Mesenchymal stem cell (in vitro differentiated cells and primary cell): ENCODE measurements at regions not wholly inside any gene's neighbourhood (a gene's known extent, or its start where the extent isn't known, plus 50 kb on each side); places are given as distances from the start of the nearest gene placed in this dataset.

ENCODE experiments used
- DNase-seq: peaks from one replicate; pipeline ENCODE4 v3.0.0-alpha.2; 2013
- H2AFZ ChIP-seq: one replicate; pipeline ENCODE4 v1.6.1; 2013; ENCODE audit warnings: low read depth, mild to moderate bottlenecking, control low read depth, inconsistent platforms, low read length, moderate library complexity
- H2AK5ac ChIP-seq: 2 replicates; pipeline ENCODE4 v1.6.1; 2013; ENCODE audit warnings: low read length, moderate library complexity, mild to moderate bottlenecking, inconsistent platforms; ENCODE audit not compliant: severe bottlenecking
- H2BK120ac ChIP-seq: one replicate; pipeline ENCODE4 v1.6.1; 2013; ENCODE audit warnings: low read depth, mild to moderate bottlenecking, inconsistent platforms, low read length, moderate library complexity
- H2BK12ac ChIP-seq, 2 experiments: one replicate each; pipeline ENCODE4 v1.6.1; 2013; ENCODE audit warnings: inconsistent platforms in 2 of 2, low read length in 2 of 2, mild to moderate bottlenecking in 2 of 2, moderate library complexity in 2 of 2, control low read depth in 1 of 2
- H2BK15ac ChIP-seq: one replicate; pipeline ENCODE4 v1.6.1; 2013; ENCODE audit warnings: mild to moderate bottlenecking, low read depth, inconsistent platforms; ENCODE audit not compliant: poor library complexity, severe bottlenecking
- H2BK5ac ChIP-seq: 2 replicates; pipeline ENCODE4 v1.6.1; 2013; ENCODE audit warnings: low read depth, mild to moderate bottlenecking, low read length, control low read depth, inconsistent platforms; ENCODE audit not compliant: poor library complexity, severe bottlenecking
- H3K14ac ChIP-seq, 2 experiments: one replicate each; pipeline ENCODE4 v1.6.1; 2013; ENCODE audit warnings: inconsistent platforms in 2 of 2, low read length in 2 of 2, control low read depth in 1 of 2, mild to moderate bottlenecking in 1 of 2, moderate library complexity in 1 of 2
- H3K18ac ChIP-seq, 2 experiments: one replicate each; pipeline ENCODE4 v1.6.1; 2013; ENCODE audit warnings: inconsistent platforms in 2 of 2, low read length in 2 of 2, control low read depth in 1 of 2, low read depth in 1 of 2, mild to moderate bottlenecking in 1 of 2
- H3K23ac ChIP-seq, 2 experiments: one replicate each; pipeline ENCODE4 v1.6.1; 2013; ENCODE audit warnings: inconsistent platforms in 2 of 2, low read length in 2 of 2, mild to moderate bottlenecking in 2 of 2, moderate library complexity in 2 of 2, control low read depth in 1 of 2
- H3K27ac ChIP-seq: 2 replicates; pipeline ENCODE4 v1.5.1; 2013; ENCODE audit warnings: mild to moderate bottlenecking, moderate library complexity, low read length, control low read depth, inconsistent platforms; ENCODE audit not compliant: poor library complexity, severe bottlenecking
- H3K27me3 ChIP-seq, 2 experiments: 2 replicates each; pipeline versions ENCODE4 v1.6.1 to v1.7.0; 2013; ENCODE audit warnings: low read length in 2 of 2, mild to moderate bottlenecking in 2 of 2, moderate library complexity in 2 of 2, control low read depth in 1 of 2, inconsistent platforms in 1 of 2; ENCODE audit not compliant: control insufficient read depth in 1 of 2, insufficient read depth in 1 of 2
- H3K36me3 ChIP-seq, 2 experiments: 2 replicates each; pipeline versions ENCODE4 v1.6.1 to v1.7.0; 2013; ENCODE audit warnings: low read length in 2 of 2, control low read depth in 1 of 2, inconsistent platforms in 1 of 2, low read depth in 1 of 2, mild to moderate bottlenecking in 1 of 2; ENCODE audit not compliant: insufficient read depth in 2 of 2, control insufficient read depth in 1 of 2
- H3K4ac ChIP-seq, 2 experiments: one replicate each; pipeline ENCODE4 v1.6.1; 2013; ENCODE audit warnings: inconsistent platforms in 2 of 2, low read length in 2 of 2, mild to moderate bottlenecking in 2 of 2, moderate library complexity in 2 of 2, control low read depth in 1 of 2, low read depth in 1 of 2
- H3K4me1 ChIP-seq: 2 replicates; pipeline ENCODE4 v1.6.1; 2013; ENCODE audit warnings: low read depth, low read length, control low read depth; ENCODE audit not compliant: control insufficient read depth, insufficient read depth
- H3K4me2 ChIP-seq: 2 replicates; pipeline ENCODE4 v1.6.1; 2013; ENCODE audit warnings: low read length, mild to moderate bottlenecking, inconsistent platforms; ENCODE audit not compliant: poor library complexity, severe bottlenecking
- H3K4me3 ChIP-seq, 2 experiments: 2 replicates each; pipeline versions ENCODE4 v1.5.1 to v1.7.0; 2013; ENCODE audit warnings: low read length in 2 of 2, mild to moderate bottlenecking in 2 of 2, control low read depth in 1 of 2, low read depth in 1 of 2; ENCODE audit not compliant: insufficient read depth in 1 of 2
- H3K79me1 ChIP-seq: replicated peaks from 2 replicates; pipeline ENCODE4 v1.6.1; 2013; ENCODE audit warnings: mild to moderate bottlenecking, control low read depth, low read length, inconsistent platforms; ENCODE audit not compliant: poor library complexity, severe bottlenecking
- H3K9ac ChIP-seq: 2 replicates; pipeline ENCODE4 v1.7.0; 2013; ENCODE audit warnings: mild to moderate bottlenecking, low read length, moderate library complexity
- H3K9me3 ChIP-seq: 2 replicates; pipeline ENCODE4 v1.7.0; 2013; ENCODE audit warnings: mild to moderate bottlenecking, low read length; ENCODE audit not compliant: control insufficient read depth
- H4K8ac ChIP-seq: one replicate; pipeline ENCODE4 v1.6.1; 2013; ENCODE audit warnings: inconsistent platforms, mild to moderate bottlenecking, low read length, moderate library complexity
- H4K91ac ChIP-seq: one replicate; pipeline ENCODE4 v1.6.1; 2013; ENCODE audit warnings: mild to moderate bottlenecking, low read length, inconsistent platforms
- WGBS: methylation state at CpG from one replicate; pipeline ENCODE4 v1.1.7; 2013; ENCODE audit warnings: mixed read lengths; 5-methylcytosine and 5-hydroxymethylcytosine counted together

GRCh38 chr4:22072240-22072639 lies 123.7 kb upstream of the KCNIP4 start:
- Histone ChIP-seq H3K18ac (no peak overlapping the region), H3K4me1 (no peaks in the 10 kb centered on the region), H2AFZ (no peak overlapping the region), H2BK15ac (no peak overlapping the region), H2BK120ac (no peak overlapping the region), H3K27ac (no peak overlapping the region), H2BK5ac (no peak overlapping the region), H3K4ac (no peak overlapping the region), H3K4me2 (no peak overlapping the region), H2BK12ac (no peak overlapping the region), H3K4me3 (no peak overlapping the region), H3K27me3 (no peaks in the 10 kb centered on the region), H3K9me3 (no peaks in the 10 kb centered on the region), H3K79me1 (no peaks in the 10 kb centered on the region), H3K23ac (no peak overlapping the region), H4K8ac (no peak overlapping the region), H4K91ac (no peak overlapping the region), H2AK5ac (no peak overlapping the region), H3K36me3 (no peaks in the 10 kb centered on the region), H3K9ac (no peak overlapping the region), H3K14ac (no peak overlapping the region)
- no peak for DNase-seq
- WGBS = no CpG with 5 or more reads among the region's 1 CpG

GRCh38 chr4:22071749-22072148 lies 123.2 kb upstream of the KCNIP4 start:
- H2AK5ac ChIP-seq = no peak overlapping the region
- 80% methylated on average over 1 of the region's 1 CpG for WGBS
- H3K79me1 ChIP-seq = no peaks in the 10 kb centered on the region
- H3K4me1 ChIP-seq = no peaks in the 10 kb centered on the region
- no peak overlapping the region for H2BK120ac ChIP-seq
- H3K4me3 ChIP-seq = no peak overlapping the region
- no peak overlapping the region for H2BK12ac ChIP-seq
- DNase-seq = no peak
- no peaks in the 10 kb centered on the region for H3K36me3 ChIP-seq
- H3K27me3 ChIP-seq = no peaks in the 10 kb centered on the region
- H3K14ac ChIP-seq = no peak overlapping the region
- H3K4me2 ChIP-seq = no peak overlapping the region
- H2AFZ ChIP-seq = no peak overlapping the region
- no peak overlapping the region for H2BK15ac ChIP-seq
- no peak overlapping the region for H3K27ac ChIP-seq
- H3K9ac ChIP-seq = no peak overlapping the region
- H3K18ac ChIP-seq = no peak overlapping the region
- no peak overlapping the region for H4K8ac ChIP-seq
- H4K91ac ChIP-seq = no peak overlapping the region
- no peak overlapping the region for H2BK5ac ChIP-seq
- no peaks in the 10 kb centered on the region for H3K9me3 ChIP-seq
- H3K4ac ChIP-seq = no peak overlapping the region
- H3K23ac ChIP-seq = no peak overlapping the region

- Histone ChIP-seq H4K8ac (no peak overlapping the region), H3K18ac (no peak overlapping the region), H3K36me3 (no peaks in the 10 kb centered on the region), H2BK5ac (no peak overlapping the region), H3K4ac (no peak overlapping the region), H3K4me3 (no peak overlapping the region), H2BK15ac (no peak overlapping the region), H3K27ac (no peak overlapping the region), H3K9ac (no peak overlapping the region), H2BK120ac (no peak overlapping the region), H2AK5ac (no peak overlapping the region), H2AFZ (no peak overlapping the region), H3K9me3 (no peaks in the 10 kb centered on the region), H3K14ac (no peak overlapping the region), H4K91ac (no peak overlapping the region), H3K4me2 (no peak overlapping the region), H3K79me1 (no peaks in the 10 kb centered on the region), H3K27me3 (no peaks in the 10 kb centered on the region), H3K23ac (no peak overlapping the region), H3K4me1 (no peaks in the 10 kb centered on the region), H2BK12ac (no peak overlapping the region)
- WGBS = 45% methylated on average over 2 of the region's 2 CpGs
- no peak for DNase-seq
Measured at GRCh38 chr4:22070256-22070655, 121.7 kb upstream of the KCNIP4 start.

GRCh38 chr4:22063613-22064012 lies 115.0 kb upstream of the KCNIP4 start:
- Histone ChIP-seq H3K23ac (no peak overlapping the region), H2BK12ac (no peak overlapping the region), H3K27me3 (no peaks in the 10 kb centered on the region), H3K4me3 (no peak overlapping the region), H3K4me1 (no peaks in the 10 kb centered on the region), H3K14ac (no peak overlapping the region), H3K36me3 (no peaks in the 10 kb centered on the region), H2BK120ac (no peak overlapping the region), H3K79me1 (no peaks in the 10 kb centered on the region), H4K91ac (no peak overlapping the region), H3K27ac (no peak overlapping the region), H3K18ac (no peak overlapping the region), H3K4me2 (no peak overlapping the region), H4K8ac (no peak overlapping the region), H2BK15ac (no peak overlapping the region), H3K9me3 (no peaks in the 10 kb centered on the region), H3K4ac (no peak overlapping the region), H3K9ac (no peak overlapping the region), H2AFZ (no peak overlapping the region), H2AK5ac (no peak overlapping the region), H2BK5ac (no peak overlapping the region)
- 91% methylated on average over 1 of the region's 1 CpG for WGBS
- no peak for DNase-seq
